ENCODE measurements at regions not wholly inside any gene's neighbourhood (a gene's known extent, or its start where the extent isn't known, plus 50 kb on each side); places are given as distances from the start of the nearest gene placed in this dataset.

DNA sequence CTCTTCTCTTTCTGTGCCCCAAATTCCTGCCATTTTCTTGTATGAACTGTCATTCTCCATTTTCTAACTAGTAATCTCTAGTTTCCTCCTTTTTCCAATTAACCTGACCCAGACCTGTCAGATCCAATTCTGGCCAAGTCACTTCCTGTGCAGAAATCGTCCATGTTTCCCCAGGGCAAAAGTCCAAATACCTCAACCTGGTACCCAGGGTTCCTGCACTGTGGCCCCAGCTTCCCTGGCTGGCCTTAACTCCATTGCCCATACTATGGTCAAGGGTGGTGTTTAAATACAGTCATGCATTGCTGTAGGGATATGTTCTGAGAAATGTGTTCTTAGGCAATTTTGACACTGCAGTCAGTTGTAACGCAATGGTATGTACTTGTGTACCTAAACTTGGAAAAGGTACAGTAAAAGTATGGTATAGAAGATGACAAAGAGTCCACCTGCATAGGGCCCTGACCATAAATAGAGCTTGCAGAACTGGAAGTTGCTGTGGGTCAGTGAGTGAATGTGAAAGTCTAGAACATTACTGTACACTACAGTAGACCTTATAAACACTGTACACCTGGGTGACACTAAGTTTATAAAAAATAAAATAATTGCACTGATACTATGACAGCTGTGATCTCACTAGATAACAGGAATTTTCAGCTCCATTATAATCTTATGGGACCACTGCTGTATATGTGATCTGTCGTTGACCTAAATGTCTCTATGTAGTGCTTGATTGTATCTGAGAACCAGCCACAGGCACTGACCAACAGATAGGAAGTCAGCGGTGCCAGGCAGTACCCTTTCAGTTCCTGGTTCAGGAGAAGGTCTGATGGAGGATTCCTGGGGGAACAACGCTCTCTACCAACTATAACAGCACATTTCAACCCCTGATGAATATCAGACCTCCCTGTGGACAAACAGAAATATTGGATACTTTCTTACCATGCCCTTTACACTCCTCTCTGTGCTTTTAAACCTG lies 336.1 kb upstream of the PROK2 start:
- DNase-seq (ENCODE audit: low read depth), result no peak
- TF ChIP-seq, protein P1, sequence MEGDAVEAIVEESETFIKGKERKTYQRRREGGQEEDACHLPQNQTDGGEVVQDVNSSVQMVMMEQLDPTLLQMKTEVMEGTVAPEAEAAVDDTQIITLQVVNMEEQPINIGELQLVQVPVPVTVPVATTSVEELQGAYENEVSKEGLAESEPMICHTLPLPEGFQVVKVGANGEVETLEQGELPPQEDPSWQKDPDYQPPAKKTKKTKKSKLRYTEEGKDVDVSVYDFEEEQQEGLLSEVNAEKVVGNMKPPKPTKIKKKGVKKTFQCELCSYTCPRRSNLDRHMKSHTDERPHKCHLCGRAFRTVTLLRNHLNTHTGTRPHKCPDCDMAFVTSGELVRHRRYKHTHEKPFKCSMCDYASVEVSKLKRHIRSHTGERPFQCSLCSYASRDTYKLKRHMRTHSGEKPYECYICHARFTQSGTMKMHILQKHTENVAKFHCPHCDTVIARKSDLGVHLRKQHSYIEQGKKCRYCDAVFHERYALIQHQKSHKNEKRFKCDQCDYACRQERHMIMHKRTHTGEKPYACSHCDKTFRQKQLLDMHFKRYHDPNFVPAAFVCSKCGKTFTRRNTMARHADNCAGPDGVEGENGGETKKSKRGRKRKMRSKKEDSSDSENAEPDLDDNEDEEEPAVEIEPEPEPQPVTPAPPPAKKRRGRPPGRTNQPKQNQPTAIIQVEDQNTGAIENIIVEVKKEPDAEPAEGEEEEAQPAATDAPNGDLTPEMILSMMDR (IDR thresholded peaks at IDR 0.05; ENCODE audit: control insufficient read depth, insufficient read depth, low read depth, low read length, missing control alignments), result no peak

DNA sequence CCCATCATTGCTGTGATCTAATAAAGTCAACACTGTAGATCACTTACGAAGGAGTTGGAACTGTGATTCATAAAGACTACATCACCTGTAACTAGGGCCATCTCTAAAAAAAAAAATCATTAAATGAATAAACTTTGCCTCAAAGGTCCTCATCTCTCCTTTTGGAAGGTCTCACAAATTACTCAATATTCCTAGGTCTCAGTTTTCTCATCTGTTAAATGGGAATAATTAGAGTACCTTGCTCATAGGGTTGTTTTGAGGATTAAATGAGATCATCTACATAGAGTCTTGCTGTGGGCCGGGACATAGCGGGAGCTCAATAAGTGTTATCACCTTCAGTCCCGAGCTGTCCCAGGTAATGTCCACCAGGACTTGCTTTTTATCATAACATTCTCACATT lies 335.1 kb upstream of the PROK2 start:
- no peak for DNase-seq (ENCODE audit: low read depth)
- TF ChIP-seq, protein P1 (IDR thresholded peaks at IDR 0.05; ENCODE audit: control insufficient read depth, insufficient read depth, low read depth, low read length, missing control alignments), result no peak
- H3K4me3 ChIP-seq (ENCODE audit: control insufficient read depth, low read depth, low read length), result no peak overlapping the region

More for the DNA sequence above, 336.1 kb upstream of the PROK2 start:
- no peak overlapping the region for H3K4me3 ChIP-seq (ENCODE audit: control insufficient read depth, low read depth, low read length)

DNA sequence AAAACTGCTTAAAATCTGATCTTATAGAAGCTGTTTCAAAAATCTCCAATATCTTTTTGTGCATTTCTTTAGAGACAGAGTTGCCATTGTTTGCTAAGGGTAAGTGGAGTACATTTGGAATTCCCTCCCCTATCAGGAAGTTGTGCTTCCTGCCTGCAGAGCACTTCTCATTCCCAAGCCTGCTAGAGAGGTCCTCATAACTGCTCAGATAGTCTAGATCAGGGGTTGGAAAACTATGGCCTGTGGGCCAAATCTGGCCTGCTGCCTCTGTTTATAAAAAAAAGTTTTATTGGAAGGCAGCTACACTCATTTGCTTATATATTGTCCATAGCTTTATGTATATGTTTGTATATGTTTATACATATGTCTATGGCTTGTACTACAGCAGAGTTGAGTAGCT lies 333.7 kb upstream of the PROK2 start:
- no peak for DNase-seq (ENCODE audit: low read depth)
- TF ChIP-seq, protein P1 (IDR thresholded peaks at IDR 0.05; ENCODE audit: control insufficient read depth, insufficient read depth, low read depth, low read length, missing control alignments), result no peak
- no peak overlapping the region for H3K4me3 ChIP-seq (ENCODE audit: control insufficient read depth, low read depth, low read length)

DNA sequence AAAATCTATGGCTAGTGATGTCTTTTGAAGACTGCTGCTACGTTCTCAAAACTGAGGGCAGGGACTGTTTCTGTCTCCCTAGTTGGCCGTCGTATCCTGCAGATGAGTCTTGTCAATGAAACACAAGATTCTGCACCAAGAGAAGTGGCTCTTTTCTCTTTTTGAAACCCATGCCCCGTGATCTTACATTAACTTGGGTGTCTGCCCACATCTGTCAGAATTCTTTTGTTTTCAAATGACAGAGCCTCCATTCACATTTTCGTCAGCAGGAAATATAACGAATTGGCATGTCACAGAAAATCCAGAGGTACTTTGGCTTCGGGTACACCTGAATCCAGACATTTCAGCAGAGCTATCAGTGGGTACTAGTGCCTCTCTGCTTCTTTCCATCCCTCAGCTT lies 331.3 kb upstream of the PROK2 start:
- TF ChIP-seq, protein P1 (IDR thresholded peaks at IDR 0.05; ENCODE audit: control insufficient read depth, insufficient read depth, low read depth, low read length, missing control alignments), result no peak
- no peak overlapping the region for H3K4me3 ChIP-seq (ENCODE audit: control insufficient read depth, low read depth, low read length)
- no peak for DNase-seq (ENCODE audit: low read depth)

DNA sequence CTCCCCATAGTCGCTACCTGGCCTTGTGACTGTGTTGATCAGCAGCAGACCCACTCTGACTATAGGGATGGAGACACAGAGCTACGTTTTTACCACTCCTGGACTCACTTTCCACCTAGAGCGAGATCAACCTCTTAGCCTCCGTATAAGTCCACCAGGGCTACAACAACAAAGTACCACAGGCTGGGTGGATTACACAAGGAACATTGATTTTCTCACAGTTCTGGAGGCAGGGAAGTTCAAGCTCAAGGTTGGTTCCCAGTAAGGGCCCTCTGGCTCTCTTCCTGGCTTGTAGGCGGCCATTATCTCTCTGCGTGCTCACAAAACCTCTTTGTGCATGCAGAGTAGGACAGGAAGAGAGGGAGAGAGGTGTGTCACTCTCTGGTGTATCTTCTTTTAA lies 330.4 kb upstream of the PROK2 start:
- H3K4me3 ChIP-seq (ENCODE audit: control insufficient read depth, low read depth, low read length), result no peak overlapping the region
- TF ChIP-seq, protein P1 (IDR thresholded peaks at IDR 0.05; ENCODE audit: control insufficient read depth, insufficient read depth, low read depth, low read length, missing control alignments), result no peak
- DNase-seq (ENCODE audit: low read depth), result no peak

DNA sequence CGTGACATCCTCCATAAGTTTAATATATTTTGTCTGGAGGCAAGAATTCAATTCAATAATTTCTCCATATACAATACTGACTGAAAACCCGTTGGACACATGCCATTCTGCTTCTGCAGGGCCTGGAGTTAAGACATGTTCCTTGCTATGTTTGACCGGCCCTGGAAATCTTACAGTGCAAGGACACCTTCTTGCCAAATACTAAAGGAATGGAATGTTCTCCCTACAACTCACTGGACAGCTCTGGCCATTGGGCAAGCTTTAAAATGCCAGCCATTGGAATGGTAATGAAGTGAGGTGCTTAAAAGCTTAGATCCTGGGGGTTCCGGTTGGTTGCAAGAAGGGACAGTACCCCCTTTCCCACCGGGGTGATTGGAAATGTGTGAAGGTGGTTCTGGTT lies 329.8 kb upstream of the PROK2 start:
- TF ChIP-seq, protein P1 (IDR thresholded peaks at IDR 0.05; ENCODE audit: control insufficient read depth, insufficient read depth, low read depth, low read length, missing control alignments), result no peak
- H3K4me3 ChIP-seq (ENCODE audit: control insufficient read depth, low read depth, low read length), result no peak overlapping the region
- DNase-seq (ENCODE audit: low read depth), result no peak

Measured in AG09309 (cell line).